DND-41 (cell line): ENCODE measurements at regions not wholly inside any gene's neighbourhood (a gene's known extent, or its start where the extent isn't known, plus 50 kb on each side); places are given as distances from the start of the nearest gene placed in this dataset.

Source experiments
- EZH2 ChIP-seq: IDR thresholded peaks from 3 replicates; pipeline ENCODE4 v1.6.1; 2012; ENCODE audit warnings: borderline replicate concordance, low read depth, mild to moderate bottlenecking, moderate library complexity, low read length, inconsistent platforms; ENCODE audit not compliant: severe bottlenecking
- TF ChIP-seq, protein P1 (sequence below): IDR thresholded peaks from 2 replicates; pipeline ENCODE4 v1.5.1; 2012; ENCODE audit warnings: borderline replicate concordance, low read length, moderate library complexity, mild to moderate bottlenecking; ENCODE audit not compliant: poor library complexity, severe bottlenecking; ENCODE audit errors: extremely low read depth

DNA sequence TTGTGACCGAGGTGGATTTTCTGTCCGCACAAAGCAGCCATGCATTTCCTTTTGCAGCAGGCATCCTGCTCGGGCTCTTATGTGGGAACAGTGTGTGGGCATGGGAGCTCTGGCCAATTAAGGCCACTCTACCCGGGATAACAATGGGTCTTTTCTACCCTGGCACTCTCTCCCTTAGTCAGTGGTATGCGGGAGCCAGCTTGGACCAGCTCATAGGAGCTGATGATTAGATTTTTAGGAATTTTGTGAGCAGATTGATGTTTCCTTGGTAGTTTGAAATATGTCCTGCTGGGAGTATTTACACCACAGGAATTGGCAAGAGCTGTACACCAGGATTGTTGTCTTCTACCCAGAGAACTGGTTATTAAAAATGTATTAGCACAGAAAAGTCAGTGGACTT is 89.3 kb downstream of the SPP2 start:
- TF ChIP-seq, protein P1, sequence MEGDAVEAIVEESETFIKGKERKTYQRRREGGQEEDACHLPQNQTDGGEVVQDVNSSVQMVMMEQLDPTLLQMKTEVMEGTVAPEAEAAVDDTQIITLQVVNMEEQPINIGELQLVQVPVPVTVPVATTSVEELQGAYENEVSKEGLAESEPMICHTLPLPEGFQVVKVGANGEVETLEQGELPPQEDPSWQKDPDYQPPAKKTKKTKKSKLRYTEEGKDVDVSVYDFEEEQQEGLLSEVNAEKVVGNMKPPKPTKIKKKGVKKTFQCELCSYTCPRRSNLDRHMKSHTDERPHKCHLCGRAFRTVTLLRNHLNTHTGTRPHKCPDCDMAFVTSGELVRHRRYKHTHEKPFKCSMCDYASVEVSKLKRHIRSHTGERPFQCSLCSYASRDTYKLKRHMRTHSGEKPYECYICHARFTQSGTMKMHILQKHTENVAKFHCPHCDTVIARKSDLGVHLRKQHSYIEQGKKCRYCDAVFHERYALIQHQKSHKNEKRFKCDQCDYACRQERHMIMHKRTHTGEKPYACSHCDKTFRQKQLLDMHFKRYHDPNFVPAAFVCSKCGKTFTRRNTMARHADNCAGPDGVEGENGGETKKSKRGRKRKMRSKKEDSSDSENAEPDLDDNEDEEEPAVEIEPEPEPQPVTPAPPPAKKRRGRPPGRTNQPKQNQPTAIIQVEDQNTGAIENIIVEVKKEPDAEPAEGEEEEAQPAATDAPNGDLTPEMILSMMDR, result no peak
- no peak for TF ChIP-seq EZH2
